Retinal pigment epithelial cell (primary cell): ENCODE measurements at regions not wholly inside any gene's neighbourhood (a gene's known extent, or its start where the extent isn't known, plus 50 kb on each side); places are given as distances from the start of the nearest gene placed in this dataset.

ENCODE experiments used
- DNase-seq: peaks from one replicate; pipeline ENCODE4 v3.0.0-alpha.2; 2010; ENCODE audit warnings: low read depth
- H3K4me3 ChIP-seq: 2 replicates; pipeline ENCODE4 v1.5.1; 2011; ENCODE audit warnings: mild to moderate bottlenecking, low read length, control low read depth, moderate library complexity
- TF ChIP-seq, protein P1 (sequence below): conservative IDR thresholded peaks from 2 replicates; pipeline ENCODE4 v1.5.1; 2011; ENCODE audit warnings: low read depth, low read length, control low read depth, inconsistent platforms

DNA sequence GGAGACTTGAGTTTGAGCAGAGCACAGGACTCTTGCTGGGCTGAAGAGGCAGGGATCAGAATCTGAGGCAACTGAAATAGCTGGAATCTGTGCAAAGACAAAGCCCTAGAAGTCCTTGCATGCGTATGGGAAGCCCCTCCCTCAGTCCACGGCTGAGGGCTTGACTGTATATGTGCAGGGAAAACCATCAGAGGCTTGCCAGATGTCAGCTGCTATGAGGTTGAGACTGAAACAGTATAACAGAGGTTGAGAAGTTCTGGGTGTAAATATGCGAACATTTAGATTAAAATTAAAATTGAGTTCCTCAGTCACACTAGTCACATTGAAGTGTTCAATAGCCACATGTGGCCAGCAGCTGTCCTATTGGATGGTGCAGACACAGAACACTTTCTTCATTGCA, 108.8 kb upstream of the NEDD9 start:
- H3K4me3 ChIP-seq, result no peak overlapping the region
- no peak for DNase-seq
- TF ChIP-seq, protein P1, sequence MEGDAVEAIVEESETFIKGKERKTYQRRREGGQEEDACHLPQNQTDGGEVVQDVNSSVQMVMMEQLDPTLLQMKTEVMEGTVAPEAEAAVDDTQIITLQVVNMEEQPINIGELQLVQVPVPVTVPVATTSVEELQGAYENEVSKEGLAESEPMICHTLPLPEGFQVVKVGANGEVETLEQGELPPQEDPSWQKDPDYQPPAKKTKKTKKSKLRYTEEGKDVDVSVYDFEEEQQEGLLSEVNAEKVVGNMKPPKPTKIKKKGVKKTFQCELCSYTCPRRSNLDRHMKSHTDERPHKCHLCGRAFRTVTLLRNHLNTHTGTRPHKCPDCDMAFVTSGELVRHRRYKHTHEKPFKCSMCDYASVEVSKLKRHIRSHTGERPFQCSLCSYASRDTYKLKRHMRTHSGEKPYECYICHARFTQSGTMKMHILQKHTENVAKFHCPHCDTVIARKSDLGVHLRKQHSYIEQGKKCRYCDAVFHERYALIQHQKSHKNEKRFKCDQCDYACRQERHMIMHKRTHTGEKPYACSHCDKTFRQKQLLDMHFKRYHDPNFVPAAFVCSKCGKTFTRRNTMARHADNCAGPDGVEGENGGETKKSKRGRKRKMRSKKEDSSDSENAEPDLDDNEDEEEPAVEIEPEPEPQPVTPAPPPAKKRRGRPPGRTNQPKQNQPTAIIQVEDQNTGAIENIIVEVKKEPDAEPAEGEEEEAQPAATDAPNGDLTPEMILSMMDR, result no peak

DNA sequence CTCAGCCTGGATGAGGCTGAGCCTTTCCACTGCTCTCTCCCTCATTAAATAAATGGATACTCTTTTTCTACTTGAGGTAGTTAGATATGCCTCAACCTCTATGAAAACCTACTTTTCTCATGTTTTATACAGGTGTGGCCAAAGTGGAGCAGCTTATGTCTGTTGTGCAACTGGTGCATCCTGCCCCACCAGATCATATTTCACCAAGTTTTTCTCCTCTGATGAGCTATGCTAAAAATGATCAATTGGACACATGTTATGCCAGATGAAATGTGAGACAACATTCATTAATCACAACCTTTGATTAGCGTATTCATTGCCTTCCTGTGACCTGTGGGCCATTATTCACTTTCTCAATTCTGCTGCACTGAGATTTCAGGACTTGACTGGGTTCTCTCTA, 106.9 kb upstream of the NEDD9 start:
- no peak overlapping the region for H3K4me3 ChIP-seq
- TF ChIP-seq, protein P1, result no peak
- no peak for DNase-seq

DNA sequence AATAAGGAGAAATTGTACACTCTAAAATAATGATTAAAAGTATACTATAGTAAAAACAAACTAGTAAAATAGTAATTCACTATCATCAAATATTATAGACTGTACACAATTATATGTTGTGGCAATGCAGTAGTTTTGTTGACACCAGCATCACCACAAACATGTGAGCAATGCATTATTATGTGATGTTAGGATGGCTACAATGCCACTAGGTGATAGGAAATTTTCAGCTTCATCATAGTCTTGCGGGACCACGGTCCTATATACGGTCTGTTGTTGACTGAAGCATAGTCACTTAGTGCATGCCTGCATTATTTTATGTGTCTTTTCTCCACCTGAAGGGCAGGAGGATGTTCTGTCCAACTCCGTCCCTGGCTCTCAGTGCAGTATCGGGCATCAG, 104.8 kb upstream of the NEDD9 start:
- H3K4me3 ChIP-seq, result no peak overlapping the region
- TF ChIP-seq, protein P1, result no peak
- DNase-seq, result no peak

DNA sequence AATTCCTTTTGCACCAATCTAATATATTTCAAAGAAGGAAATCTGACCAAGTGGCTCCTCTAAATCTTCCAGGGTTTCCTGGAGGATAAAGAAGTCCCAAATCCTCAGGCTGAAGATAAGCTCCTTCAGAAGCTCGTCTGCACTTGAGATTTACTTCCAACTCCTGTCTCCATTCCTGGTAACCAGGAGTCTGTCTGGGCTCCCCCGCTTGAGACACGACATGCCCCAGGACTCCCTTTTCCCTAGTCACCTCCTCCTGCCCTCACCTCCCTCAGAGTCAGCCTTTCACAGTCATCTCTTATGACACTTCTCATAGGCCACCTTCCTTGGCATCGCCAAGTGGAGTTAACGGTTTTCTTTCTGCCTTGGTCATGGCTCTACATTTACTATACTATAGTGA, 103.4 kb upstream of the NEDD9 start:
- no peak for DNase-seq
- TF ChIP-seq, protein P1, result no peak
- no peak overlapping the region for H3K4me3 ChIP-seq

DNA sequence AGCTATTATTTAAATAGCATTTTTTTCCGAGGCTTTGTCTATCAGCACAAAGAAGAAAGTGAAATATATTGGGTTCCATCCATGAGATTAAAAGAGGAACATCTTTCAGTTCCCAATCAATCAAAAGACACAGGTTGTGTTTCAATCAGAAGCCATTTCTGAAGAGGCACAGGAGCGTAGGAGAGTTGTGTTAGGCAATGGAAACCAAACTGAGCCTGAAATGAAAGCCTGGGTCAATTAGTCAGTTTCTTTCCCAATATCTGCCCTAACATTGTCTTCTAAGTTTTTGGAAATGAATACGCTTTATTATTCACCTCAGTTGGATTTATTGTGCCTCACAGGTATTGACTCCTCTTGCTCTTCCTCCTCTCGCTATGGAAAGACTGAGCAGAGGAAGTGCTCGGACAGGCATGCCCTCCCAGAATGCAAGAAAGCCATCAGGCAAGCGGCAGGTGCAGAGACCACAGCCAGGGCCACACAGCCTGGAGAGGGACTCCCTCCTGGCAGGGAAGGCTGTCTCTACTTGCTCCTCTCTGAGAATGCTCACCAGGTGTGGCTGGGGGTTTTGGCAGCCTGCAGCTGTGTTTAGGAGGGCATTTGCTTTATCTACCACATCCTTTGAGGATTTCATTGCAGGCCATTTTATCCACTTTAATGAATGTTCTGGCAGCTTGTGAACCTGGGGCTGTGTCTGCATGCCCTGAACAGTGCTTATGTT, 100.8 kb upstream of the NEDD9 start:
- TF ChIP-seq, protein P1, result no peak
- DNase-seq, result no peak
- H3K4me3 ChIP-seq, result no peak overlapping the region

DNA sequence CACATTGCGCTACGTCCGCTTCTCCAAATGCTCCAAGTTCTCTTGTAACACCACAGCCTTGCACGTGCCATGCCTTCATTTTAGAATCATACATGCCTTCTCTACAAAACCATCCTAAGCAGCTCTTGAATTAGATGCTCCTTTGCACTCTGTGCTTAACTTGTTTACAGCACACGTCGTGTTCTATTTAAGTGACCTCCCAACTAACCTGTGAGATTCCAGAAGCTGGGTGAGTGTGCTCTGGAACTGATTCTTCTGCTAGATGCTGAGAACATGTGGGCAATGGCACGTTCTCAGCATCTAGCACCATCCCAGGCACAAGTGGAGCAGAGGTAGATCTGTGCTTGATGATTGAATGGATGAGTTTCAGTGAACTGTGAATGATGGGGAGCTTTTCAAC, 100.0 kb upstream of the NEDD9 start:
- no peak overlapping the region for H3K4me3 ChIP-seq
- DNase-seq, result no peak
- TF ChIP-seq, protein P1, result no peak

DNA sequence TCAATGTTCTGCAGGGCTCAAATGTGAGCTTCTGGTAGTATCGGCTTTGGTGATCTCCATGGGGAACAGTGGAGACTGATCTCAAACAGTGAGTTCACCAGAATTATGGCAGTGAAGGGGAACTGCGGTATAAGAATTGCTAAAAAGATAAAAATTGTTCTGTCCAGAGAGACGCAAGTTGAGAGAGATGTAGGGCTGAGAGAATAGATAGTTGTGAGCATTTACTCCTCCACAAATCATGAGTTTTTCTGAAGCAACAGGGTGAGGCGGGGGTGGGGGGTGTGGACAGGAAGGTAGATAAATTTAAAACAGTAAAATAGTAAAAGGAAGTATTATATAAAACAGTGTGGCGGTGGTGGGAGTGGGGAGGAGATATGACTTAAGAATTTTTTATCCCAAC, 98.6 kb upstream of the NEDD9 start:
- no peak overlapping the region for H3K4me3 ChIP-seq
- TF ChIP-seq, protein P1, result no peak
- no peak for DNase-seq
